Peyer's patch (tissue), 4 donors: ENCODE measurements at regions not wholly inside any gene's neighbourhood (a gene's known extent, or its start where the extent isn't known, plus 50 kb on each side); places are given as distances from the start of the nearest gene placed in this dataset.

ENCODE experiments used
- CTCF ChIP-seq, 6 experiments: fragments of 450-650 bp in 4 of 6; fragments of 200-600 bp in 2 of 6; sonication (generic) in 1 of 6; IDR thresholded peaks; one replicate each; pipeline ENCODE4 v1.5.1; 2017 to 2019; ENCODE audit warnings: antibody characterized with exemption in 6 of 6, mild to moderate bottlenecking in 3 of 6, moderate library complexity in 1 of 6
- POLR2A ChIP-seq, 2 donors: fragments of 450-650 bp; IDR thresholded peaks; one replicate each; pipeline ENCODE4 v1.5.1; 2017; ENCODE audit warnings: antibody characterized with exemption in 2 of 2, mild to moderate bottlenecking in 2 of 2, moderate library complexity in 2 of 2

DNA sequence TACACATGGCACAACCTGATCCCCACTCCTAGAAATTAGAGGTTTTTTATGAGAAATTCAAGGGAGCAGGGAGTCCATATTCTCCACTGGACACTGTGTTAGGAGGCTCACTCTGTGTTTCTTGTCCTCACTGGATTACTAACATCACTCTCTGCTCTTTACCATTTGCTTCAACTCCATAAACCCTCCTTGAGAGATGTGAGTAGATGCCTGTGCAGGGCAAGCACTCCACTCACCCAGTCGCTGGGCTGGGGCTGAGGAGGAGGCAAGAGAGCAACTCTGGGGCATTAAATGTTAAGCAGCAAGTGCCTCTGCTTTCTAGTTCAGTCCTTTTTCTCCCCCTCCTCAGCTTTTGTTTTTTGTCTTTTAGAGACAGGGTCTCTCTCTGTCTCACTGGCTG, 115.1 kb downstream of the LARP7 start:
- TF ChIP-seq CTCF (IDR thresholded peaks at IDR 0.05), result no peak
- no peak for TF ChIP-seq POLR2A (IDR thresholded peaks at IDR 0.05)
